ENCODE measurements at regions not wholly inside any gene's neighbourhood (a gene's known extent, or its start where the extent isn't known, plus 50 kb on each side); places are given as distances from the start of the nearest gene placed in this dataset.
"Not testable (repeated sequence)": the region's sequence is repeated elsewhere in the genome, so short reads cannot be mapped to it uniquely, and the experiment has no call there.

- Histone ChIP-seq H3K27ac (ENCODE audit: insufficient read depth, low read depth, low read length) (no peak overlapping the region), H3K4me2 (ENCODE audit: insufficient read depth, low read length) (no peak overlapping the region), H3K9me3 (replicated peaks; ENCODE audit: control insufficient read depth, insufficient read depth, low read length) (peaks cover 4% of the 10 kb centered on the region), H2AFZ (ENCODE audit: low read depth, low read length) (no peak overlapping the region), H3K4me3 (replicated peaks in 1 of 3; ENCODE audit: insufficient read depth in 1 of 3, low read depth in 1 of 3, low read length in 3 of 3) (no peak overlapping the region), H3K27me3 (ENCODE audit: control insufficient read depth in 2 of 2, insufficient read depth in 2 of 2, low read length in 2 of 2) (no peaks in the 10 kb centered on the region), H3K4me1 (ENCODE audit: control insufficient read depth, extremely low read depth, insufficient read depth, low read length) (no peaks in the 10 kb centered on the region), H3K9me1 (replicated peaks; ENCODE audit: control insufficient read depth, extremely low read depth, insufficient read depth, low read length) (no peaks in the 10 kb centered on the region), H4K20me1 (replicated peaks; ENCODE audit: control insufficient read depth, extremely low read depth, insufficient read depth, low read length) (no peaks in the 10 kb centered on the region), H3K36me3 (ENCODE audit: control insufficient read depth in 2 of 2, extremely low read depth in 1 of 2, insufficient read depth in 2 of 2, low read length in 2 of 2) (no peaks in the 10 kb centered on the region), H3K79me2 (ENCODE audit: control insufficient read depth, insufficient read depth, low read length) (no peaks in the 10 kb centered on the region), H3K9ac (replicated peaks; ENCODE audit: extremely low read depth, insufficient read depth, low read length) (no peak overlapping the region)
- ChIA-PET CTCF (no interaction called here), POLR2A (no interaction called here)
- intact Hi-C loops (cut with micrococcal nuclease): no loop called here
- FAIRE-seq (no peak), DNase-seq (ENCODE audit: low read depth, low spot score) (no peak)
- dilution Hi-C loops (cut with MboI; ENCODE audit: extremely low pct_ligation_motif_present, low sequenced_read_pairs): no loop called here
- no TSS peak for BruUV-seq (replicated peaks)
- no peak for TF ChIP-seq FOS (IDR thresholded peaks at IDR 0.05; ENCODE audit: borderline replicate concordance, insufficient read depth, low read length)
Measured at GRCh38 chr22:34416022-34416860, 496.0 kb upstream of the LARGE1 start.

DNA sequence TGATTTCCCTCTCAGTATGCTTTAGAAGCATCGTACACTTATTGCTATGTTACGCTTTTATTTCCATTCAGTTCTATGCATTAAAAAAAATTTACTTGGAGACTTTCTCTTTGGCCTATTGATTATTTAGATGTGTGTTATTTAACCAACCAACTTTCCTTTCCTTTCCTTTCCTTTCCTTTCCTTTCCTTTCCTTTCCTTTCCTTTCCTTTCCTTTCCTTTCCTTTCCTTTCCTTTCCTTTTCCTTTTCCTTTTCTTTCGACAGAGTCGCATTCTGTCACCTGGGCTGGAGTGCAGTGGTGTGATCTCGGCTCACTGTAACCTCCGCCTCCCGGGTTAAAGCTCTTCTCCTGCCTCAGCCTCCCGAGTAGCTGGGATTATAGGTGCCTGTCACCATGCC is 502.7 kb upstream of the LARGE1 start:
- H3K4me1 ChIP-seq (ENCODE audit: control insufficient read depth, extremely low read depth, insufficient read depth, low read length); POLR2A ChIA-PET; DNase-seq (ENCODE audit: low read depth, low spot score); dilution Hi-C loops (cut with MboI; ENCODE audit: extremely low pct_ligation_motif_present, low sequenced_read_pairs); H3K79me2 ChIP-seq (ENCODE audit: control insufficient read depth, insufficient read depth, low read length); H3K4me2 ChIP-seq (ENCODE audit: insufficient read depth, low read length); intact Hi-C loops (cut with micrococcal nuclease); H4K20me1 ChIP-seq (replicated peaks; ENCODE audit: control insufficient read depth, extremely low read depth, insufficient read depth, low read length); FAIRE-seq; H3K9ac ChIP-seq (replicated peaks; ENCODE audit: extremely low read depth, insufficient read depth, low read length); H2AFZ ChIP-seq (ENCODE audit: low read depth, low read length); H3K27me3 ChIP-seq (ENCODE audit: control insufficient read depth in 2 of 2, insufficient read depth in 2 of 2, low read length in 2 of 2); H3K9me1 ChIP-seq (replicated peaks; ENCODE audit: control insufficient read depth, extremely low read depth, insufficient read depth, low read length); H3K9me3 ChIP-seq (replicated peaks; ENCODE audit: control insufficient read depth, insufficient read depth, low read length); CTCF ChIA-PET; H3K4me3 ChIP-seq (replicated peaks in 1 of 3; ENCODE audit: insufficient read depth in 1 of 3, low read depth in 1 of 3, low read length in 3 of 3); H3K27ac ChIP-seq (ENCODE audit: insufficient read depth, low read depth, low read length); BruUV-seq (replicated peaks); H3K36me3 ChIP-seq (ENCODE audit: control insufficient read depth in 2 of 2, extremely low read depth in 1 of 2, insufficient read depth in 2 of 2, low read length in 2 of 2): not testable (repeated sequence)

All from endothelial cell of umbilical vein (primary cell).